Natural killer cell (primary cell): ENCODE measurements at regions not wholly inside any gene's neighbourhood (a gene's known extent, or its start where the extent isn't known, plus 50 kb on each side); places are given as distances from the start of the nearest gene placed in this dataset.
"Not testable (repeated sequence)": the region's sequence is repeated elsewhere in the genome, so short reads cannot be mapped to it uniquely, and the experiment has no call there.

Source experiments
- ATAC-seq, 3 donors: fragments of 150-1000 bp in 2 of 3; fragments of 200-7000 bp in 1 of 3; cut with Tn5 transposase; 1 replicate in 1 of 3; 2 replicates in 2 of 3; pipeline ENCODE4 v1.10.0; 2021; ENCODE audit warnings: mild to moderate bottlenecking in 2 of 3, moderate library complexity in 2 of 3
- DNase-seq, 2 donors: peaks; one replicate each; pipeline versions ENCODE4 v3.0.0 to v3.0.0-alpha.2; 2013 to 2021; ENCODE audit warnings: mixed read lengths in 1 of 2
- H3K27ac ChIP-seq: one replicate; pipeline ENCODE4 v1.5.1; 2013; ENCODE audit warnings: mild to moderate bottlenecking, low read length
- H3K27me3 ChIP-seq: one replicate; pipeline ENCODE4 v1.6.1; 2013; ENCODE audit warnings: low read length; ENCODE audit not compliant: control insufficient read depth, insufficient read depth
- H3K36me3 ChIP-seq: one replicate; pipeline ENCODE4 v1.6.1; 2013; ENCODE audit warnings: low read length; ENCODE audit not compliant: control insufficient read depth, insufficient read depth
- H3K4me1 ChIP-seq: one replicate; pipeline ENCODE4 v1.6.1; 2013; ENCODE audit warnings: low read length; ENCODE audit not compliant: control insufficient read depth, insufficient read depth
- H3K4me3 ChIP-seq: one replicate; pipeline ENCODE4 v1.5.1; 2013; ENCODE audit warnings: low read length
- H3K9me3 ChIP-seq: one replicate; pipeline ENCODE4 v1.6.1; 2013; ENCODE audit warnings: low read length; ENCODE audit not compliant: control insufficient read depth, insufficient read depth
- H3K27ac Mint-ChIP-seq, 2 donors: one replicate each; pipeline ENCODE4 v1.8.0; 2022; ENCODE audit warnings: mild to moderate bottlenecking in 2 of 2, mixed read lengths in 2 of 2, moderate library complexity in 1 of 2
- H3K27me3 Mint-ChIP-seq, 2 donors: one replicate each; pipeline ENCODE4 v1.8.0; 2022; ENCODE audit warnings: low read depth in 2 of 2, mixed read lengths in 2 of 2
- H3K36me3 Mint-ChIP-seq: one replicate; pipeline ENCODE4 v1.8.0; 2022; ENCODE audit warnings: mixed read lengths
- H3K4me1 Mint-ChIP-seq, 2 donors: one replicate each; pipeline ENCODE4 v1.8.0; 2022; ENCODE audit warnings: mixed read lengths in 2 of 2
- H3K4me3 Mint-ChIP-seq: one replicate; pipeline ENCODE4 v1.8.0; 2022; ENCODE audit warnings: mild to moderate bottlenecking, moderate library complexity, mixed read lengths
- H3K9me3 Mint-ChIP-seq, 2 donors: one replicate each; pipeline ENCODE4 v1.8.0; 2022; ENCODE audit warnings: mixed read lengths in 2 of 2
- CTCF ChIP-seq: fragments of 200-600 bp; IDR thresholded peaks from one replicate; pipeline ENCODE4 v1.8.0; 2022; ENCODE audit warnings: antibody characterized with exemption
- WGBS: methylation state at CpG from one replicate; pipeline ENCODE4 v1.1.7; 2013; ENCODE audit warnings: missing lambda C conversion rate; ENCODE audit not compliant: insufficient coverage; 5-methylcytosine and 5-hydroxymethylcytosine counted together
- intact Hi-C: fragments of 100-400 bp; cut with micrococcal nuclease; formaldehyde crosslinking; loops from one replicate; pipeline ENCODE4 v1.14.2; 2022

- H3K4me3 Mint-ChIP-seq = no peak overlapping the region
- intact Hi-C loops = no loop called here
- H3K27me3 Mint-ChIP-seq = no peaks in the 10 kb centered on the region
- no peaks in the 10 kb centered on the region for H3K36me3 ChIP-seq
- peaks cover 6 to 19% of the 10 kb centered on the region in 2 donors for H3K9me3 Mint-ChIP-seq
- H3K4me3 ChIP-seq = no peak overlapping the region
- DNase-seq = no peak
- no peak for TF ChIP-seq CTCF
- H3K36me3 Mint-ChIP-seq = no peaks in the 10 kb centered on the region
- no peaks in the 10 kb centered on the region for H3K4me1 ChIP-seq
- WGBS = 60% methylated on average over 1 of the region's 1 CpG
- H3K4me1 Mint-ChIP-seq = no peaks in the 10 kb centered on the region
- no peak overlapping the region for H3K27ac ChIP-seq
- no peak for ATAC-seq
- H3K27me3 ChIP-seq = no peaks in the 10 kb centered on the region
- no peak overlapping the region for H3K27ac Mint-ChIP-seq
- H3K9me3 ChIP-seq = no peaks in the 10 kb centered on the region
These were observed 915.9 kb downstream of the PLA2G4A start for GRCh38 chr1:187744665-187745064.

- H3K27me3 ChIP-seq = no peaks in the 10 kb centered on the region
- TF ChIP-seq CTCF = no peak
- H3K9me3 ChIP-seq = no peaks in the 10 kb centered on the region
- WGBS = 64% methylated on average over 2 of the region's 2 CpGs
- no peak for DNase-seq
- H3K36me3 Mint-ChIP-seq = no peaks in the 10 kb centered on the region
- intact Hi-C loops = no loop called here
- H3K27ac ChIP-seq = no peak overlapping the region
- ATAC-seq = no peak
- H3K36me3 ChIP-seq = no peaks in the 10 kb centered on the region
- no peak overlapping the region for H3K4me3 ChIP-seq
- H3K27me3 Mint-ChIP-seq = no peaks in the 10 kb centered on the region
- peaks cover 5 to 15% of the 10 kb centered on the region in 2 donors for H3K9me3 Mint-ChIP-seq
- no peak overlapping the region for H3K4me3 Mint-ChIP-seq
- H3K4me1 Mint-ChIP-seq = no peaks in the 10 kb centered on the region
- H3K27ac Mint-ChIP-seq = no peak overlapping the region
- H3K4me1 ChIP-seq = no peaks in the 10 kb centered on the region
These were observed 926.8 kb downstream of the PLA2G4A start for GRCh38 chr1:187755536-187755935.

DNA sequence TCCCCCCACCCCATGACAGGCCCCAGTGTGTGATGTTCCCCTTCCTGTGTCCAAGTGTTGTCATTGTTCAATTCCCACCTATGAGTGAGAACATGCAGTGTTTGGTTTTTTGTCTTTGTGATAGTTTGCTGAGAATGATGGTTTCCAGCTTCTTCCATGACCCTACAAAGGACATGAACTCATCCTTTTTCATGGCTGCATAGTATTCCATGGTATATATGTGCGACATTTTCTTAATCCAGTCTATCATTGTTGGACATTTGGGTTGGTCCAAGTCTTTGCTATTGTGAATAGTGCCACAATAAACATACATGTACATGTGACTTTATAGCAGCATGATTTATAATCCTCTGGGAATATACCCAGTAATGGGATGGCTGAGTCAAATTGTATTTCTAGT lies 927.9 kb downstream of the PLA2G4A start:
- H3K4me1 ChIP-seq, intact Hi-C loops, H3K9me3 ChIP-seq, H3K4me1 Mint-ChIP-seq, H3K36me3 ChIP-seq, H3K27me3 ChIP-seq, H3K4me3 ChIP-seq, ATAC-seq, DNase-seq, H3K4me3 Mint-ChIP-seq, H3K27ac ChIP-seq, H3K27me3 Mint-ChIP-seq, H3K27ac Mint-ChIP-seq, H3K36me3 Mint-ChIP-seq: not testable (repeated sequence)
- no CpG with 5 or more reads among the region's 1 CpG for WGBS
- H3K9me3 Mint-ChIP-seq = peaks cover 7 to 15% of the 10 kb centered on the region in 2 donors

GRCh38 chr1:187759825-187760333 lies 931.1 kb downstream of the PLA2G4A start:
- H3K9me3 Mint-ChIP-seq = peaks cover 9 to 12% of the 10 kb centered on the region in 2 donors
- no peaks in the 10 kb centered on the region for H3K27me3 Mint-ChIP-seq
- no peaks in the 10 kb centered on the region for H3K9me3 ChIP-seq
- H3K4me1 Mint-ChIP-seq = no peaks in the 10 kb centered on the region
- intact Hi-C loops = no loop called here
- no peak overlapping the region for H3K4me3 Mint-ChIP-seq
- no peak for DNase-seq
- no peak for TF ChIP-seq CTCF
- no peak overlapping the region for H3K4me3 ChIP-seq
- no peak for ATAC-seq
- no peak overlapping the region for H3K27ac ChIP-seq
- H3K27me3 ChIP-seq = no peaks in the 10 kb centered on the region
- H3K27ac Mint-ChIP-seq = no peak overlapping the region
- no peaks in the 10 kb centered on the region for H3K4me1 ChIP-seq
- H3K36me3 ChIP-seq = no peaks in the 10 kb centered on the region
- no peaks in the 10 kb centered on the region for H3K36me3 Mint-ChIP-seq
